ENCODE measurements at regions not wholly inside any gene's neighbourhood (a gene's known extent, or its start where the extent isn't known, plus 50 kb on each side); places are given as distances from the start of the nearest gene placed in this dataset.

DNA sequence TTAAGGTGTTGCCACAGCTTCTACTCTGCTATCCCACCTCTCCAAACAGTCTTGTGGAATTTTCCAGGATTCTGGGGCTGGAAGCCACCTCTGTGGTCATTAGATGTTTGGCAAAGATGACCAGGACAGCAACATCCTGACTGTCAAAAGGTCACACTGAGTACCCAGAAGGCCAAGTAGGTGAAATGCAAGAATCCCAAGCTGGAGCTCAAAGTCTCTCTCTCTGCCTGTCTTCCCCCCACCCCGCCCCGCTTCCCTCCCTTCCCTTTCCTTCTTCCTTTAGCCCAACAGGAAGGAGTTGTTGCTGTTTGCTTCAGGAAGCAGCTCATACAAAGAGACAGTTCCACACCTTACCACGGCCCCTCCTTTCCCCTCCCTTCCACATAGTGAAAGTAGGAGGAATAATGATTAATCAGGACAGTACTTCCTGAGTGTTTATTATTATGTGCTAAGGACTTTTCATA lies 75.6 kb upstream of the SLC2A1 start:
- in situ Hi-C loops (cut with MboI; ENCODE audit: low sequenced_read_pairs, unreplicated experiment) = no loop called here
- no peak for DNase-seq (ENCODE audit: low spot score)

DNA sequence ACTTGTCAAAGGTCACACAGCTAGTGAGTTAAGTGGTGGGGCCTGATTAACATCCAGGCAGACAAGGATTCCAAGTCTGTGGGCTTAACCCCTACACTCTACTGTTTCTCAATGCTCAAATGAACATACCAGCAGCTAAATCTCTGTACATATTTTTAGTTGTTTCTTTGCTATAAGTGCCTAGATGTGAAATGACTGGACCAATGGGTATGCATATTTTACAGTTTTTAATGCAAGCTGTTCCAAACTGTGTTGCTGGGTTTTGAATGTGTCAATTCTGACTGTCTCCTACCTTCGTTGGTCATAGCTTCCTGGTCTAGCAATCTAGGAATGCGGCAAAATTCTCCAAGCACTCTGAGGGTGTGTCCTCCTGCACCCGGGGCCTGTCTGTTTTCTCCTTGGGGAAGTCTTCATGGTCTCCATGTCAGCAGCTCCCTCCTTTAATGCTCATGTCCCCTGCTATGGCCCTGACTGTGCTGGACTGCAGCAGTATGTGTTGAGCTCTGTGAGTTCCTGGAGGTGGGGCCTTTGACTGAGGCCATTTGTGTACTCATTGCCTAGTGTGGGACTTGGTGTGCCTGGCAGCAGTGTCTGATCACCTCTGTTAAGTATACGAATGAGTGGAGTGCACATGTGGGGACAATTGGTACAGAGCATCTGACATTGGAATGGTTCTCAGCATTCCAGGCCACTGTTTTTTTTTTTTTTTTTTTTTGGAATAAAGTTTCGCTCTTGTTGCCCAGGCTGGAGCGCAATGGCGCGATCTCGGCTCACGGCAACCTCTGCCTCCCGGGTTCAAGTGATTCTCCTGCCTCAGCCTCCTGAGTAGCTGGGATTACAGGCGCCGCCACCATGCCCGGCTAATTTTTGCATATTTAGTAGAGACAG lies 72.9 kb upstream of the SLC2A1 start:
- no peak for DNase-seq (ENCODE audit: low spot score)
- TF ChIP-seq, protein P1, sequence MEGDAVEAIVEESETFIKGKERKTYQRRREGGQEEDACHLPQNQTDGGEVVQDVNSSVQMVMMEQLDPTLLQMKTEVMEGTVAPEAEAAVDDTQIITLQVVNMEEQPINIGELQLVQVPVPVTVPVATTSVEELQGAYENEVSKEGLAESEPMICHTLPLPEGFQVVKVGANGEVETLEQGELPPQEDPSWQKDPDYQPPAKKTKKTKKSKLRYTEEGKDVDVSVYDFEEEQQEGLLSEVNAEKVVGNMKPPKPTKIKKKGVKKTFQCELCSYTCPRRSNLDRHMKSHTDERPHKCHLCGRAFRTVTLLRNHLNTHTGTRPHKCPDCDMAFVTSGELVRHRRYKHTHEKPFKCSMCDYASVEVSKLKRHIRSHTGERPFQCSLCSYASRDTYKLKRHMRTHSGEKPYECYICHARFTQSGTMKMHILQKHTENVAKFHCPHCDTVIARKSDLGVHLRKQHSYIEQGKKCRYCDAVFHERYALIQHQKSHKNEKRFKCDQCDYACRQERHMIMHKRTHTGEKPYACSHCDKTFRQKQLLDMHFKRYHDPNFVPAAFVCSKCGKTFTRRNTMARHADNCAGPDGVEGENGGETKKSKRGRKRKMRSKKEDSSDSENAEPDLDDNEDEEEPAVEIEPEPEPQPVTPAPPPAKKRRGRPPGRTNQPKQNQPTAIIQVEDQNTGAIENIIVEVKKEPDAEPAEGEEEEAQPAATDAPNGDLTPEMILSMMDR (IDR thresholded peaks at IDR 0.05; ENCODE audit: borderline replicate concordance, control extremely low read depth, extremely low read depth, insufficient read depth, missing control alignments) = no peak
- in situ Hi-C loops (cut with MboI; ENCODE audit: low sequenced_read_pairs, unreplicated experiment) = no loop called here

More for the DNA sequence above, 75.6 kb upstream of the SLC2A1 start:
- TF ChIP-seq, protein P1 (IDR thresholded peaks at IDR 0.05; ENCODE audit: borderline replicate concordance, control extremely low read depth, extremely low read depth, insufficient read depth, missing control alignments) = no peak

DNA sequence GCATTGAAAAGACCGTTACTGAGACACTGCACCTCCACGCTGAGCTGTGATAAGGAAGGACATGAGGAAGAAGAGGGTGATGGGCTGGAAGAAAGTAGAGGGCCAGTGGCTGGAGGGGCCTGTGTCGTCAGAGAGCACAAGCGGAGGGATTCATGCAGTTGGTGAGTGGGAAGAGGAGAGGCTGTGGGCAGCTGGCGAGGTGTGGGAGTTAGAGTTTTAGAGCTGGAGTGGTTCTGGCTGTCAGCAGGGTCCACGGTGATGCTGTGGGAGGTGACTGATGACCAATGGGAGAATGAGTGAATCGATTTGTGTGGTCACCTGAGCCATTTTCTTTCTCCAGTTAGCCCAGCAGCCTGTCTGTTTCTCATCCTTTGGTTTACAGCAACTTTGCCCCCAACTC lies 66.2 kb upstream of the SLC2A1 start:
- in situ Hi-C loops (cut with MboI; ENCODE audit: low sequenced_read_pairs, unreplicated experiment) = no loop called here

DNA sequence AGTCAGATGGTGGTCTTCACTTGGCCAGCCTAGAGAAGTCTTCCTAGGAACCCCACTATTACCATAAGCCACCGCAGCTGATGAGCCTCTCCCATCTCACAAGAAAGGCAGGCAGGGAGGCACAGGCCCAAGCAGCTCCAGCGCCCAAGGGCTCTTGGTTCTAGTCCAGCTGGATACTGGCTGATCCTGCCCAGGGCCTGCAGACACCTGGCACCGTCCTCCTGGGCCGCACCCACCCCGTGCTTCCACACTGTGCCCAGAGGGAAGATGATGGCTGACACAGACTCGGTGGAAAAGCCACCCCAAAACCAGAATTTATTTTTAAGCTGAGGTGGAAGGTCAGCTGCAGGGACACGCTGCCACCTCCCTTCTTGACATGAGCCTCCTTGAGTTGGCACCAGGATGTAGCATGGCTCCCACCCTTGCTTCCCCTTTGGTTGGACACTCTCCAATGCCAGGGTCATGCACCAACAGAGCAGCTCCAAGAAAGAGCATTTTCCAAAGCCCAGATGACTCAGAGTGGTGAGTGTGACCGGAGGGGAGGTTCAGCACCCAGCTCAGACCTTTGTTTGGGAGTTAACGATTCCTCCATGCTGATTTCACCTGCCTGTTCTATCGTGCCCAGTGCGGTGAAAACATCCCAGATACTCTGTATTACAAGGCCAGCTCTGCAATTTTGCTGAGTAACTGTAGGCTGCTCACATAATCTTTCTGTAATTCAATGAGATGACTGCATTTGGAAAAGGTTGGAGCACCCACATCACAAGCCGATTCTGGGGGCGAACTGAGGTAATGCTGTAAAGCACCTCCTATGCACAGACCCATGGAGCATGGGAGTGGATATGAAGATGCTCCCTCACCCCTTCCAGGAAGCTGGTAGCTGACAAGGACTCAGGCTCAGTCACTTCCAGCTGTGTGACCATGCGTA lies 63.1 kb upstream of the SLC2A1 start:
- DNase-seq (ENCODE audit: low spot score) = no peak
- in situ Hi-C loops (cut with MboI; ENCODE audit: low sequenced_read_pairs, unreplicated experiment) = no loop called here
- TF ChIP-seq, protein P1 (IDR thresholded peaks at IDR 0.05; ENCODE audit: borderline replicate concordance, control extremely low read depth, extremely low read depth, insufficient read depth, missing control alignments) = no peak

More for the DNA sequence above, 66.2 kb upstream of the SLC2A1 start:
- DNase-seq (ENCODE audit: low spot score) = no peak
- TF ChIP-seq, protein P1 (IDR thresholded peaks at IDR 0.05; ENCODE audit: borderline replicate concordance, control extremely low read depth, extremely low read depth, insufficient read depth, missing control alignments) = no peak

DNA sequence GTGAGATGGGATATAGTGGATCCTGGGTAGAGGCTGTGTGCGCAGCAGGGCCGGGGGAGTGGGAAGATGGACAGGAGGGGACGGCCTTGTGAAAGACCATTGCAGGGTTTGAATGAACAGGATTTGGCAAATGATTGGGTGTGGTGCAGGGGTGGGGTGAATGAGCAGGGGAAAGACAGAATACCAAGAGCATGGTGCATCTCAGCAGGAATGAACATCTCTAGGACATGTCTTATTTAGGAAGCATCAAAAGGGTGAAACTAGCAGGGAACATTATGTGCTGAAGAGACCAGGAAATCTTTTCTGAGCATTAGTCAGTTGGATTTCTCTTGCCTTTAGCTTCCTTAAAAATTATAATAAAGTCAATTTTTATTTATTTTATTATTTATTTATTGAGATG lies 60.6 kb upstream of the SLC2A1 start:
- no peak for DNase-seq (ENCODE audit: low spot score)
- TF ChIP-seq, protein P1 (IDR thresholded peaks at IDR 0.05; ENCODE audit: borderline replicate concordance, control extremely low read depth, extremely low read depth, insufficient read depth, missing control alignments) = no peak
- in situ Hi-C loops (cut with MboI; ENCODE audit: low sequenced_read_pairs, unreplicated experiment) = no loop called here

DNA sequence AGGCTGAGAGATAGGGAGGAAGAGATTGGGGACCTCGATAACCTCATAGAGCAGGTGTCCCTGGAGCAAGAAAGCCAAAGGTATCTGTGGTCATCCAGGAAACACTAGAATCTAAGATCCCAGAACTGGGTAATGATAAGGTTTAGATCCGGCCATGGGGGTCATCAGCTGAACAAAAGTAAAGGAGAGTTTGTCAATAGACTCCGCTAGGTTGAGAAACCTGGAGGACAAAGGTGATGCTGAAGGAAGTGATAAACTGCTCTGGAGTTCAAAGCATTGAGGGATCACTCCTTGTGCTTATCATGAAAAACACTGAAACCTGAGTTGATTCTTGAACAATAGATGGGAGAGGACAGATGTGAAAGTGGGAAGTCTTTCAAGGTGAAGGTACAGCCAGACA lies 59.5 kb upstream of the SLC2A1 start:
- TF ChIP-seq, protein P1 (IDR thresholded peaks at IDR 0.05; ENCODE audit: borderline replicate concordance, control extremely low read depth, extremely low read depth, insufficient read depth, missing control alignments) = no peak
- in situ Hi-C loops (cut with MboI; ENCODE audit: low sequenced_read_pairs, unreplicated experiment) = no loop called here
- DNase-seq (ENCODE audit: low spot score) = no peak

Data from GM13976 (cell line).